ENCODE measurements at regions not wholly inside any gene's neighbourhood (a gene's known extent, or its start where the extent isn't known, plus 50 kb on each side); places are given as distances from the start of the nearest gene placed in this dataset.

DNA sequence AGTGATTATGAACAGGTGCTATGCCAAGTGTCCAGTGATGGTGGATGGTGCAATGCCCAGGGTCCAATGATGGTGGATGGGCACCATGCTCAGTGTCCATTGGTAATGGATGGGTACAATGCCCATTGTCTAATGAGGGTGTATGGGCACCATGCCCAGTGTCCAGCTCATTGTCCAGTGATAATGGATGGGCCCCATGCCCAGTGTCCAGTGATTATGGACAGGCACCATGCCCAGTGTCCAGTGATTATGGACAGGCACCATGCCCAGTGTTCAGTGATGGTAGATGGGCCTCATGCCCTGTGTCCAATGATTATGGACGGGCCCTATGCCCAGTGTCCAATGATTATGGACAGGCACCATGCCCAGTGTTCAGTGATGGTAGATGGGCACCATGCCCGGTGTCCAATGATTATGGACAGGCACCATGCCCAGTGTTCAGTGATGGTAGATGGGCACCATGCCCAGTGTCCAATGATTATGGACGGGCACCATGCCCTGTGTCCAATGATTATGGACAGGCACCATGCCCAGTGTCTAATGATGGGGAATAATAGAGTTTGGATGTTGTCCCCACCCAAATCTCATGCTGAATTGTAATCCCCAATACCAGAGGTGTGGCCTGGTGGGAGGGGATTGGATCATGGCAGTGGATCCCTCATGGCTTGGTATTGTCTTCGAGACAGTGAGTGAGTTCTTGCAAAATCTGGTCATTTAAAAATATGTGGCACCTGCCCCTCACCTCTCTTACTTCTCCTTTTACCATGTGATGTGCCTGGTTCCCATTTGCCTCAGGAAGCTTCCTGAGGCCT, 87.8 kb downstream of the ANKRD10 start:
- Histone ChIP-seq H3K9me3 (no peaks in the 10 kb centered on the region), H3K36me3 (no peaks in the 10 kb centered on the region), H3K27me3 (no peaks in the 10 kb centered on the region), H3K4me1 (ENCODE audit: insufficient read depth) (peaks cover 4% of the 10 kb centered on the region), H3K4me3 (no peak overlapping the region), H3K27ac (no peak overlapping the region)
- no peak for DNase-seq
- WGBS, 3 donors: 80 to 88% (median 87%) methylated on average over 4 of the region's 4 CpGs
- TF ChIP-seq EP300 (IDR thresholded peaks at IDR 0.05) (no peak), POLR2A (IDR thresholded peaks at IDR 0.05) (no peak)
- TF ChIP-seq, protein P1, sequence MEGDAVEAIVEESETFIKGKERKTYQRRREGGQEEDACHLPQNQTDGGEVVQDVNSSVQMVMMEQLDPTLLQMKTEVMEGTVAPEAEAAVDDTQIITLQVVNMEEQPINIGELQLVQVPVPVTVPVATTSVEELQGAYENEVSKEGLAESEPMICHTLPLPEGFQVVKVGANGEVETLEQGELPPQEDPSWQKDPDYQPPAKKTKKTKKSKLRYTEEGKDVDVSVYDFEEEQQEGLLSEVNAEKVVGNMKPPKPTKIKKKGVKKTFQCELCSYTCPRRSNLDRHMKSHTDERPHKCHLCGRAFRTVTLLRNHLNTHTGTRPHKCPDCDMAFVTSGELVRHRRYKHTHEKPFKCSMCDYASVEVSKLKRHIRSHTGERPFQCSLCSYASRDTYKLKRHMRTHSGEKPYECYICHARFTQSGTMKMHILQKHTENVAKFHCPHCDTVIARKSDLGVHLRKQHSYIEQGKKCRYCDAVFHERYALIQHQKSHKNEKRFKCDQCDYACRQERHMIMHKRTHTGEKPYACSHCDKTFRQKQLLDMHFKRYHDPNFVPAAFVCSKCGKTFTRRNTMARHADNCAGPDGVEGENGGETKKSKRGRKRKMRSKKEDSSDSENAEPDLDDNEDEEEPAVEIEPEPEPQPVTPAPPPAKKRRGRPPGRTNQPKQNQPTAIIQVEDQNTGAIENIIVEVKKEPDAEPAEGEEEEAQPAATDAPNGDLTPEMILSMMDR (IDR thresholded peaks at IDR 0.05): no peak
- intact Hi-C loops (cut with DNase I): loop anchor here in 1 of 4 donors (10.0 kb wide), 1 partner anchor 232 kb away; no protein-coding TSS in a partner anchor
